ELR (cell line): ENCODE measurements at regions not wholly inside any gene's neighbourhood (a gene's known extent, or its start where the extent isn't known, plus 50 kb on each side); places are given as distances from the start of the nearest gene placed in this dataset.
"Not testable (repeated sequence)": the region's sequence is repeated elsewhere in the genome, so short reads cannot be mapped to it uniquely, and the experiment has no call there.

ENCODE experiments used
- DNase-seq: peaks from one replicate; pipeline ENCODE4 v3.0.0-alpha.2; 2015; ENCODE audit warnings: low read depth

DNA sequence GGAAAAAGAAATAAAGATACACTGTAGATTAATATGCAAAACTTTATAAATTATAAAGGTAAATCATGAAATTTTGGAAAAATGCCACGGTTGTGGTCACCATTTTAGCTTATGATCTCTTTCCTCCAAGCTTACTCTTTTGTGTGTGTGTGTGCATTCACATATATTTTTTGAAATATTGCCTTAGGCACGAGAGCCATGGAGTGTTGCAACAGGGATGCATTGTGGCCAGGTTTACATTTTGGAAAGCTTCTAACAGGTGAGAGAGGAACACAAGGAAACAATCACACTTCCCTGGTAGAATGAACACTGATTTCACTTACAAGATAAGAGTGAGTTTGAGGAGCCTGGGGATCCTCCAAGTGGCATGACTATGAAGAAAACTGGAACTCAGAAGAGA is 214.5 kb upstream of the TENT5A start:
- no peak for DNase-seq

DNA sequence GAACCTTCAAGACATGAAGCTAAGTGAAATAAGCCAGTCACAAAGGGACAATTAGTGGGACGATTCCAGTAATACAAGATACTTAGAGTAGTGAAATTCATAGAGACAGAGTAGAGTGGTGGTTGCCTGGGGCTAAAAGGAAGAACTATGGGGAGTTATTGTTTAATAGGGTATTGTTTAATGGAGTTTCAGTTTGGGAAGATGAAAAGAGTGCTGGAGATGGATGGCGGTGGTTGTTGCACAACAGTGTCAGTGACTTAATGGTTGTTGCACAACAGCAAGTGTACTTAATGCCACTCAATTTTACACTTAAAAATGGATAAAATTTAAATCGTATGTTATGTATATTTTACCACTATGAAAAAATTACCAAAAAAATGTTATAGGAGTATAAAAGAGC is 209.7 kb upstream of the TENT5A start:
- no peak for DNase-seq

DNA sequence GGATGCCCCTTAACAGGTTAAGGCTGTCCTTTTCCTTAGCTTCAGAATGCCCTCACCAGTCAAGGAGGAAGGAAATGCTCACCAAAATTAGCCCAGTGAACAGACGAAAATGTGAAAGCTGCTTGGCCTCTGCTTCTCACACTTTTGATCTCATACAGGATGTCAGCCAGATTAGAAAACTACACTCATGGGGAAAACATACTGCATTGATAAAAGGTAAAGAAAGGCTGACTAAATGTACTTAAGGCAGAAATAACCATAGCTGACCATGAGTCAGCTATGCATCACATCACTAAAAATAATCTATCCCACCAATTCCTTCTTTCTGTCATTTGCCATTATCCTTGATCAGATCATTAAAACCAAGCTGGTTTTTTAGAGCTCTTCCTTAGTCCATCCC is 198.4 kb upstream of the TENT5A start:
- DNase-seq = peak; percentile 82

DNA sequence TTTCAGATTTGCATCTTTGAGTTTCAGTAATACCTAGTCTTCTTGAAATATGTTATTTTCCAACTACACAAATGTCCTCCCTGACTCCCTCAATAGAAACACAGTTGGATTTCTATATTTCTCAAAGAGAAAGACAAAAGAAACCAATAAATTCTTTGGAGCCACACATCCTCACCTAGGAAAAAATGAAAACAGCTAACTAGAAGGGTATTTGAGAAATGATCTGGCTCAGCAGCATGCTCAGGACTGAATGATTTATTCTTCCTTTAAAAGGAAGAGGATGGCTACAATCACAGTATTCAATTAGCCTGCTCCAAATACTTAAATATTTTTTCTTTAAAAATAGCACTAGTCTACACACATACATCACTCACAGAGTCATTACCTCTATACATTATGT is 196.4 kb upstream of the TENT5A start:
- DNase-seq = no peak

DNA sequence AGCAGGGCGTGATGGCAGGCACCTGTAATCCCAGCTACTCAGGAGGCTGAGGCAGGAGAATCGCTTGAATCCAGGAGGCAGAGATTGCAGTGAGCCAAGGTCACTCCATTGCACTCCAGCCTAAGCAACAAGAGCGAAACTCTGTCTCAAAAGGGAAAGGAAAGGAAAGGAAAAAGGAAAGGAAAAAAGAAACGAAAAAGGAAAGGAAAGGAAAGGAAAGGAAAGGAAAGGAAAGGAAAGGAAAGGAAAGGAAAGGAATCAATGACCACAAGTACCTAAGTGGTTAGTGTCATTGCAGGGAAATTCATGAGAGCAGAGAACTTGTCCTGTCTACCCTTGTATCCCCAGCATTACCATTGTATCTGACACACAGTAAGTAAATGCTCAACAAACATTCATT is 195.7 kb upstream of the TENT5A start:
- DNase-seq = not testable (repeated sequence)

DNA sequence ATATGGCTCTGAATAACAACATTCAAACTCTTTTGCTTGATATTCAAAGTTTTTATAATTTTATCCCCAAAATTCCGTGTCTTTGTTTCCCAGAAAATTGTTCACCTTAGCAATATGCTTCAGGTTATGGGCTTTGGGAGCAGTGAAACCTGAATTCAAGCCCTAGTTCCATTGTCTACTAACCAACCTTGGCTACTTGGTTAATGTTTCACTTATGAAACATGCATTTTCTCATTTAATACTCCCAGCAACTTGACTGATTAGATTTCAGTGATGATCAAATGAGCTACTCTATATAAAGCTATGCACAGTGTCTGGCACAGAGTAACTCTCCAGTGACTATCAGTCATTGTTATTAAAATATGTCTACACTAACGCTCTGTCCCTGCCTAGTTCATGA is 192.2 kb upstream of the TENT5A start:
- no peak for DNase-seq

DNA sequence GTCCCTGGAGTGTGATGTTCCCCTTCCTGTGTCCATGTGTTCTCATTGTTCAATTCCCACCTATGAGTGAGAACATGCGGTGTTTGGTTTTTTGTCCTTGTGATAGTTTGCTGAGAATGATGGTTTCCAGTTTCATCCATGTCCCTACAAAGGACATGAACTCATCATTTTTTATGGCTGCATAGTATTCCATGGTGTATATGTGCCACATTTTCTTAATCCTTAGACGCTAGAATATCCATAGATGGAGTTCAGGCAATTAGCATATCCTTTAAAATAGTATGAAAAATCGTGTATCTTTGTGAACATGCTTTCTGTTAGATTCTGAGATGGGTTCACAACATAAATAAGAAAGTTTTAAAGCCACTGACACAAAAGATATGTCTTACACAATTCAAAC is 190.4 kb upstream of the TENT5A start:
- not testable (repeated sequence) for DNase-seq

DNA sequence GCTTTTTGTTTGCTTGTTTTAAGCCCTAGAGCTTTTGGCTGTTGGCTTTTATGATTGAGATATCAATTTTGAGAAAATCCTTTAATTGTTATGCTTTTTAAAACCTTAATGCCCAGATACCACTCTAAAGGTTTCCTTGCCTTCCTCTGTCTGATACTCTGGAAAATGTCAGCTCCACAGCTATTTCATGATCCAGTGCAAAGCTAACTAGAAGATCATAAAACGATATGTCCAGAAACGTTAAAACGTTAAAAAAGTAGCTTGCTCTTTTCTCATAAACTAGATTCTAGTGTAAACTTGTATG is 189.5 kb upstream of the TENT5A start:
- no peak for DNase-seq

DNA sequence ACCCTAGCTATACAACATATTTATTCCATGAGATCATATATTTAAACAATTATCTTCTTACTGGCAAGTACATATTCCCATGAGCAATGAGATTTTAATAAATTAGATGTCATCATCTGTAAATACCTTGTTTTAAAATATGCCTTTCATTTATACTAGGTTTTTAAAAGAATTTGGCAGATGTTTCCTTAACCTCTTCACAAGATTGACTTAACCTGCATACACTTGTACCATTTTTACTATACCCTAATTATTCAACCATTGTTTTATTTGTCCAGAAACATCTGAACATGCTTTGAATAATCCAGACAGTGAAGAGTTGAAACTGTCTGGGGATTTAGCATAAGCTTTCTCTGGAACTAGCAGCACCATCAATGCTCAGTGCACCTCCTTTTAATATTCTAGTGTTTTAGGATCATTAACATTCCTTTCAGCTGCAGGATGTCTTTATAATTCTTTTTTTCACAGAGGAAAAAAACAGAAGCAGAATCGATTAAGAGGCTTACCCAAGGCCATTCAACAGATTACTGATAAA is 188.0 kb upstream of the TENT5A start:
- peak; percentile 18 for DNase-seq

DNA sequence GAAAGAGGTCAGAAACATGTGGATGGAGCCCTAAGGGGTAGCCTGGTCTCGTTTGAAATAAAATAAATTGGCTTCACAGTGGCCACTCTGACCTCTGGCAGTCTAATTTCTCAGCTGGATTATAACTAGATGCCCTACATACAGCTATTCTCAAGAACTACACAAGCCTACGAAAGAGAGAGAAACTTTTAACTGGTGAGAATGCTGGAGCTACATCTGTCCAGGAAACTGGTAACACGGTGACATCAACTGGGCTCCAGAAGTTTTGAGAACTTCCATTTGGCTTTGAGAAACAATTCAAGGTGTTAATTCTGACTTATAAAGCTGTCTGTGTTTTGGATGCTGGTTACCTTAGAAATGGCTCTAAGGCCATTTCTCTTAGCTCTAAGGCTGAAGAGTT is 187.3 kb upstream of the TENT5A start:
- DNase-seq = no peak

DNA sequence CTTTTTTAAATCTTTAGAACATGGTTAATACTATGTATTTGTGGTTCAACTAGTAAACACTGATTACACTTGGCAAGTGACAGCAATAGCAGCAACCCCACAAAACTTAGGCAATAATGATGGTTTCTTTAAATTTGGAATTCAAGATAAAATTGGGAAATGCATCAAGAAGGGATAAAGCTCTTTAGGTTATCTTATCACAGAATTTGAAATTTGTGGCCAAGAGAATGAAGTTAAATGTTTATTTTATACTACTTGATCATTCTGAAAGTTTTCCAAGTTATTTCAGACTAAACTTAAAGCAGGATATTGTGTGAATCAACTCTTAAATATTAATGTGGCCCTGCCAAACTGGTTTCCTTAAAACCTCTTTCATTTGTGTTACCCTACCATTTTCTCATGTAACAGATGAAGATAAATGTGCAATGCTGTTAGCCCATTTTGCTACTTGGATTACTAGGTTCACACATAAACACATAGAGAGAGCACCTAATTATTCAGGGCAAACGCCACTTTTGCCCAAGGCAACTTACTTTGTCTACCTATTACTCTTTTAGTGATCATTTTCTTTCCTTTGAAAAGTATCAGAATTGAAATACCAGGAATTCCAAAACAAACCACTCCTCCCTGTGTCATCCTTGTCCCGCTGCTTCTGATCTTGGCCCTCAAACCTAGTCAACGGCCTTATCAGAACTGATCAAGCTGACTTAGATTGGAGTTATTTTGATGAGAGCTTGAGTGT is 186.7 kb upstream of the TENT5A start:
- peak; percentile 82 for DNase-seq

DNA sequence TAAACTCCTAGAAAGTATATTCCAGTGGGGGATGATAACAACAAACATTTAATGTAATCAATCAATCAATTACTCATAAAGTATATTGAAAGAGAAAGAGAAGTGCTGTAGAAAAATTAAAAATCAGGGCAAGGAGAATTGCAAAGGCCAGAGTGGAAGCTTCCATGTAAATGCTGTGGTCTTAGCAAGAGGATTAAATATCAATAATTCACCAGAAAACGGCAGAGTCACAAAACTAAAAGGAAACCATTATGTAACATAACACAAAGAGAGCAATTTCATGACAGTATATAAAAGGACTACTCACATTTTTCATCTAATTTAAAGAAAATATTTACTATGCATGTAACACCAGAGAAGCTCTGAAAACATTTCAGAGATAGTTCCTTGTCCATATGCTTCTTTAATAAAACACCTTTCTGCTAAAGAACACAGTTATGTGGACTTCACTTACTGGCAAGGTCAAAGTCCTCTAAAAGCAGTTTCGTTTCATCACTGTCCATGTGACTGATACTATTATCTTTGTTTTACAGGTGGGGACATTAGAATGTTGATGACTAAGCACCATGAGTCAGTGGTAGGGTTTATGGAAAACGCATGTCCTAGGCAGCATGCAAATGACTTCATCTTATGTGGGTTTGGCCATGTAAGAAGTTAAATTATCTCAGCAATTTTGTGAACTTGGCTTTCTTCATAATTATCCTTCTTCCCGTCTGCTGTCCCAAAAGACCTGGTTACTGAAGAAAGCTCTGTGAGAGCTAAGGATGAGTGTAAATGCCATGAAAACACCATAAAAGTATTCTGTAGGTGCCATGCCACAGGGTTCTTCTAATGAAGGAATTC is 185.8 kb upstream of the TENT5A start:
- peak; percentile 98 for DNase-seq

DNA sequence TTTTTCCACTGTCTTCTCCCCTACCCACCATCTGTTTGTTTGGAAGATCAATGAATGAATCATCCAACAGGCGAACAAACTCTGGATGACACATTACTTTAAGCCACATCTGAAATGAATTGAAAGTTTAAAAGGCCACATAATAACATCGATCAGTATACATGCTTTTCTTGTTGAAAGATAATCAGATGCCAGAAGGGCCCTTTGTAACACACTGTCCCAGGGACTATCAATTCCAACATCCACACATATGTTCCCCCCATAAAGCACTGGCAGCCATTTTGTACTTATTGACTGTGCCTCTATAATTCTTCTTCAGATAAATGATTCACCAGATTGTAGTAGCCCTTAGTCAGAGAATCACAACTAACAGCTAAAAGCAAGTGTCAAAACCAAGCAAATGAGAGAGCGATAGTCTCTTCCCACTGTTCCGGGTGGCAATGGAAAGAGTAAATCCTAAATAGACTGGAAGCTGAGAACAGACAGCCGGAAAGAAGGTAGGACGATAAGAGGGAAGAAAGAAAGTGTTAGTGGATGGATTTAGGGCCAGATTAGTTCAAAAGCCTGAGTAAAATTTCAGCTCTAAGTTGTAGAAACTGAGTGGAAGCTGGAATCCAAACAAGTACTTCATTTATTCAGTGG is 184.9 kb upstream of the TENT5A start:
- peak; percentile 83 for DNase-seq

DNA sequence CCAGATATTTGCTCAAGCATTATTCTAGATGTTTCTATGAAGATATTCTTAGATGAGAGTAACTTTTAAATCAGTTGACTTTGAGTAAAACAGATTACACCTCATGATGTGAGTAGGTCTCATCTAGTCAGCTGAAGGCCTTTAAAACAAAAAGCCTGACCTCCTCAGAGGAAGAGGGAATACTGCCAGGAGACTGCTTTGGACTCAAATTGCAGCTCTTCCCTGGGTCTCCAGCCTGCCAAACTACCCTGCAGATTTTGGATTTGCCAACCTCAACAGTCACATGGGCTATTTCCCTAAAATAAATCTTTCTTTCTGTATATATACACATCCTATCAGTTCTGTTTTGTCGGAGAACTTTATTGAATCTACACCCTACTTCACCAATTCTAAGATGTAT is 182.5 kb upstream of the TENT5A start:
- DNase-seq = no peak

DNA sequence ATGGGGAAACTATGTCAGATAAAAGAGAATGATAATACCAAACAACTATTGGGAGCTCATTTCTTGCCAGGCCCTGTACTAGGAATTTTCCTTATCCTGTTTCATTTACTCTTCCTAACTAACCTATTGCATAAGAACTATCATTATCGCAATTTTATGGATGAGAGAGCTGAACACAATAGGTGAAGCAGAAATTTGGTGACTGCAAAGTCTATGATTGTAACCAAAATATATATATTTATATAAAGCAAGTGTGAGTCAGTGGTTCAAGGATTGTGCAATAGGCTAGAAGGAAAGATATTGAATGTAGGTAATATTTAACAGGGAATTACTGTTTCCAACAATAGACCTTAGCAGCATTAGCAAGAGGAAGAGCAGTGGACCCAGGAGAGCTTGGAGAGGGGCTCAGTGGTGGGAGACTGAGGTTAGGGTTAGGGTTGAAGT is 181.1 kb upstream of the TENT5A start:
- DNase-seq = peak; percentile 61

DNA sequence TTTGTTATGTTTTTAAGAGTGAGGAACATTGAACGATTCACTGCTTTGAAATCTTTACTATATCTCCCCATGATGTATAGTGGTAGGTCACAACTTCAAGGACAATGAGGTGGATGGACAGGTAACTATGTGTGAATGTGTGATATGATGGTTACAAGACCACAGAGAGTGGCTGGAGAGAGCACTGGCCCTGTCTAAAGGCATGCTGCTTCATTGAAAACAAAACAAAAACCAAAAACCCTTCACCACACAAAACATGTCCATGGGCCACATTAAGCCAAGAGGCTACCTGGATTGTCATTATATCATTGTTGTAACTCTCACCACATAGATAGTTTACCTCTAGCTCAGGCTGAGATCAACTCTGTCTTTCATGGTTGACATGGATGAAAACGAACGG is 180.6 kb upstream of the TENT5A start:
- DNase-seq = no peak

DNA sequence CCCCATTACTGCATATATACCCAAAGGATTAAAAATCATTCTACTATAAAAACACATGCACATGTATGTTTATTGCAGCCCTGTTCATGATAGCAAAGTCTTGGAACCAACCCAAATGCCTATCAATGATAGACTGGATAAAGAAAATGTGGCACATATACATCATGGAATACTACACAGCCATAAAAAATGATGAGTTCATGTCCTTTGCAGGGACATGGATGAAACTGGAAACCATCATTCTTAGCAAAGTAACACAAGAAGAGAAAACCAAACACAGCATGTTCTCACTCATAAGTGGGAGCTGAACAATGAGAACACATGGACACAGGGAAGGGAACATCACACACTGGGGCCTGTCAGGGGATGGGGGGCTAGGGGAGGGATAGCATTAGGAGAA is 180.0 kb upstream of the TENT5A start:
- DNase-seq = not testable (repeated sequence)

DNA sequence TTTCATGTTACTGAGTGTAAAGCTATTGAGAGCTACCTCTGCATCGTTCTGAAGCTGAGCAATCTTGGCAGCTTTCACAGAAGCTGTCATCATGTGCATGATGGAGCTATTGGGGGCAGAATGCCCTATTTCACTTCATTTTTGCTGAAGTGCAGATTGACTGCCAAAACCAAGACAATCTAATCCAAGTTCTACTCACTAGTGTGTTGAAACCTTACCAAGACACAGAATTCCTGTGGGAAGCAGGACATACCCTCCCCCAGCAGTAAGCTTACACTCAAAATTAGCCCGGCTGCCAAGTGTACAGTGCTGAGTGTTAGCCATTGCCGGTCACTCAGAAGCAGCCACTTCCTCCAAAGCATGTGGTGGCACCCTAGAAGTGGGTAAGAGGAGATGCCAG is 177.3 kb upstream of the TENT5A start:
- DNase-seq = no peak

DNA sequence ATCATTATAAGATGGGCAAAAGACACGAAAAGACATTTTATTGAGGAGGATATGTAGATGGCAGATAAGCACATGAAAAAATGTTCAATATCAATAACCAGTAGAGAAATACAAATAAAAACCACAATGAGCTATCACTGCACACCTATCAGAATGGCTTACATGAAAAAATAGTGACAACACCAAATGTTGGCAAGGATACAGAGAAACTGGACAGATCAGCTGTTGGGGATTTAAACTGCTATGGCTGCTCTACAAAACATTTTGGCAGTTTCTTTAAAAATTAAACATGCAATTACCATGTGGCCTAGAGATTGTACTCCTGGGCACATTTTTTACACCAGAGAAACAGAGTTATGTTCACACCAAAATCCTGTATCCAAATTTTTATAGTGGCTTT is 172.7 kb upstream of the TENT5A start:
- DNase-seq = no peak

DNA sequence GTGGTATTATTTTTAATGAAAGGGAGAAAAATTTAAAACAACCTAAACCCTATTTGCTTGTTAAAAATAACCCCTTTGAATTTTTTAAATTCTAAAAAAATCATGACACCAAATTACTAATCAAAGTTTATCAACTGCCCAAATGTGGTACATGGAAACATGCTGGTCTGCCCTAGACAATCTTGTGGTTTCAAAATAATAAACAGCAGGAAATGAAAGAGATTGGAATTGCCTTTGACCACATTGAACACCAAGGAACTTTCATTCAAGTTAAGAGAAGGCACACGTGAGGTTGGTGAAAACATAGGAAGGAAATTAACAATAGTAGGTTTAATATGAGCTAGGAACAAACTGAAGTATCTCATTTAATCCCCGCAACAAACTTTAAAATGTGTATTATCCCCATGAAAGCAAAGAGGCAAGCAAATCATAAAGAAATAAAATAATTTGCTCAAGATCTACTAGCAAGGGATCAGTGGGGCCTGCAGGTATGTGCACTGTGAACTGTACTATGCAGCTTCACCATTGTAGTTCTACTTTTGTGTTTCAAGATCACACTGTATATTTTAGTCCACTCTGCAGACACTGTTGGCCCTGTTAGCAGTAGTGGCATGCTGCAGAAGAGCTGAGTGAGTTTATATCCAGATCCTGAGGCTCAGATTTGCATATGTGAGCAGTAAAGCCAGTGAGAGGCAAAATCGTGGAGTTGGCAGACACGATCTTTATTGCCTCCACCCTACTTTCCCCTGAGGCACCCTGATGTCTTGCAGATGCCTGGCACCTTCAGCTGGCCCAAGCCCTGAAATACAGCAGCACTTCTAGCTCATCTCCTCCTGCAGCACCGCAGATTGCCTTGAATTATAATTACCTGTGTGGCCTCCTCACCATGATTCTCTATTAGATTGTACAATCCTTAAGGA is 157.8 kb upstream of the TENT5A start:
- peak; percentile 28 for DNase-seq

DNA sequence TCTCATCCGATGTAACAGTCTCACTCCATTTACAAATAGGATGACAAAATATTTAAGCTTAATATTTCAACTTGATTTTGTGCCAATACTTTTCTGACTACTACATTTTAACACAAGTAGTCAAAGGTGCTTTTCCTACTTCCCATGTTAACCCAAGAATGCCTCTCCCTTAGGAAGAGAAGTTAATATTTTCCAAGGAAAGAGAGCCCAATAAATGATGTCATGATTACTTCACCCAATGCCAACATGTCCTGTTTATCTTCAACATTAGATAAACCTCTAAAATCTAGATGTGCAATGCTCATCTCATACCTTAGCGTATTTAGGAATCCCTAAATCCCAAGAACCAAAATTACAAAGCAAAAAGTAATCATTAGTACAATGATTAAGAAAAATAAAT is 156.7 kb upstream of the TENT5A start:
- DNase-seq = no peak

DNA sequence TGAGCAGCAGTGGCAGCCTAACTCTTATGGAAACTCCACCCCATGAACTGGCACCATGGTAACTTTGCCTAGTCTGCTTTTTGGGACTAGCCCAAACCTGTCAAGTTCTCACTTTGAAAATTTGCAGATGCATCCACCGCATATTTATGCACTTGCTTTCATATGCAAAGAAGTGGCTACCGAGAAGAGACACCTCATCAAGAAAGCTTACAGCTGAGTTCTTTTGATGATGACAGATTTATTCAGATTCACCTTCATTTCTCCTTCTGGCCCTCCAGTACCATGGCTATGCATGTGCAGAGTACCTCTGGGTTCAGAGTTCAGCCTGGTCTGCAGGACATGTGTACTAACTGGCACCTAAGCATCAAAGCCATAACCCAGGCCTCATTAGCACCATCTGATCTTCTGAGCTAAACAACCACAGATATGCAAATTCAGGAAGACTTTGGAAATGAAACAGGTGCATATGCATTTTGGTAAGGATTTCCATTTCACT is 154.3 kb upstream of the TENT5A start:
- no peak for DNase-seq
